MM.1S (cell line): ENCODE measurements at regions not wholly inside any gene's neighbourhood (a gene's known extent, or its start where the extent isn't known, plus 50 kb on each side); places are given as distances from the start of the nearest gene placed in this dataset.
"Not testable (repeated sequence)": the region's sequence is repeated elsewhere in the genome, so short reads cannot be mapped to it uniquely, and the experiment has no call there.

Experiments
- DNase-seq: peaks from one replicate; pipeline ENCODE4 v3.0.0-alpha.2; 2015
- H2AFZ ChIP-seq: fragments of 300-600 bp; sonication (generic); 2 replicates; pipeline ENCODE4 v1.6.0; 2016; ENCODE audit warnings: antibody characterized with exemption, low read length
- H3F3A ChIP-seq: fragments of 300-600 bp; sonication (generic); 2 replicates; pipeline ENCODE4 v1.6.1; 2016; ENCODE audit warnings: mild to moderate bottlenecking, antibody characterized with exemption, low read length, moderate library complexity, mixed read lengths; ENCODE audit not compliant: insufficient read depth
- H3K27ac ChIP-seq: fragments of 300-600 bp; sonication (generic); 2 replicates; pipeline ENCODE4 v1.5.1; 2016; ENCODE audit warnings: mild to moderate bottlenecking, low read length
- H3K27me3 ChIP-seq: fragments of 300-600 bp; sonication (generic); replicated peaks from 2 replicates; pipeline ENCODE4 v1.6.0; 2016; ENCODE audit warnings: low read length; ENCODE audit not compliant: insufficient read depth
- H3K36me3 ChIP-seq: fragments of 300-600 bp; sonication (generic); replicated peaks from 2 replicates; pipeline ENCODE4 v1.6.1; 2016; ENCODE audit warnings: mild to moderate bottlenecking, low read length, mixed read lengths; ENCODE audit not compliant: insufficient read depth
- H3K4me1 ChIP-seq: fragments of 300-600 bp; sonication (generic); 2 replicates; pipeline ENCODE4 v1.6.1; 2016; ENCODE audit warnings: low read length, mixed read lengths
- H3K4me2 ChIP-seq: fragments of 300-600 bp; sonication (generic); 2 replicates; pipeline ENCODE4 v1.6.0; 2016; ENCODE audit warnings: low read depth, low read length
- H3K4me3 ChIP-seq: fragments of 300-600 bp; sonication (generic); 2 replicates; pipeline ENCODE4 v1.5.1; 2016; ENCODE audit warnings: low read length, mixed read lengths
- H3K79me2 ChIP-seq: fragments of 300-600 bp; sonication (generic); 2 replicates; pipeline ENCODE4 v1.6.1; 2016; ENCODE audit warnings: mixed run types, low read length, mixed read lengths
- H3K9ac ChIP-seq: fragments of 300-600 bp; sonication (generic); 2 replicates; pipeline ENCODE4 v1.6.1; 2016; ENCODE audit warnings: low read length, mixed read lengths
- H3K9me2 ChIP-seq: fragments of 300-600 bp; sonication (generic); replicated peaks from 2 replicates; pipeline ENCODE4 v1.6.1; 2016; ENCODE audit warnings: mild to moderate bottlenecking, low read length, mixed read lengths; ENCODE audit not compliant: insufficient read depth
- H3K9me3 ChIP-seq: fragments of 300-600 bp; sonication (generic); replicated peaks from 2 replicates; pipeline ENCODE4 v1.6.1; 2016; ENCODE audit warnings: mild to moderate bottlenecking, low read length, mixed read lengths; ENCODE audit not compliant: insufficient read depth
- H4K20me1 ChIP-seq: fragments of 300-600 bp; sonication (generic); 2 replicates; pipeline ENCODE4 v1.6.1; 2016; ENCODE audit warnings: mild to moderate bottlenecking, low read length, moderate library complexity, mixed read lengths; ENCODE audit not compliant: insufficient read depth
- EZH2 ChIP-seq: fragments of 300-600 bp; sonication (generic); optimal IDR thresholded peaks from 2 replicates; pipeline ENCODE3; 2017; ENCODE audit warnings: low read depth, mild to moderate bottlenecking, antibody characterized with exemption, low read length, mixed read lengths
- EZH2phosphoT487 ChIP-seq: fragments of 300-600 bp; sonication (generic); IDR thresholded peaks from 2 replicates; pipeline ENCODE4 v1.6.1; 2018; ENCODE audit warnings: antibody characterized with exemption, low read length
- TF ChIP-seq, protein P1 (sequence below): fragments of 300-600 bp; sonication (generic); IDR thresholded peaks from 2 replicates; pipeline ENCODE4 v1.5.1; 2016; ENCODE audit warnings: antibody characterized with exemption, low read length, mixed read lengths

DNA sequence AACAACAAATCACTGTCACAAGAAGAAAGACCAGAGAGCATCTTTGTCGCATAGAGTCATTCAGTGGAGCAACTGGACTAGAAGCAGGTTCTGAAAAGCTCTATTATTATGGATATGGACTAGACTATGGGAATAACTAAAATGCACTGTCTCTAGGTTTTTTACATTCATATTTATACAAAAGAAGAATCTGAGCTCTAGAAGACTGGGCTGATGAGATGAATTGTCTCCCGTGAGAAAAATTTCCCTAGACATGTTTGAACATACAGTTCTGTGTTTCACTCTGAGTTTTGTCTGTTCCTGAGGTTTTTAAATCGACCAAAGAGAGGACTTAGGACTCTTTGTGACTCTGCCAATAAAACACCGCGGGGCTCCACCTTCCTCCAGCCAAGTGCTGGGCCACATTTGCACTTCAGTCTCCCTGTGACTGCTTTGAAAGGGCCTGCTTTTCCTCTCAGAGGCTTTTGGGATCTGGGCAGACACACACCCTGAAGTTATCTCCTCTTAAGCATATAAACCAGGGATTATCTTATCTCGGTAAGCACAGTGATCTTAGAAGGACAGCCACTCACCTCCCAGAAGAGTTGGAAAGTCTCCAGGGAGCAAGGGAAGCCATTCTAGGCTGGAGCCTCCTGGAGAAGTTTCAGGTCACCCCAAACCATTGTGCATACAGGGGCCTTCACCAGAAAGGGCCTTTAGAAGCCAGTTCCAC is 101.0 kb upstream of the JCAD start:
- no peaks in the 10 kb centered on the region for H3K79me2 ChIP-seq
- no peak overlapping the region for H2AFZ ChIP-seq
- no peaks in the 10 kb centered on the region for H3K9me3 ChIP-seq
- no peaks in the 10 kb centered on the region for H3K27me3 ChIP-seq
- no peak overlapping the region for H3K4me3 ChIP-seq
- H3K27ac ChIP-seq: no peak overlapping the region
- H3K9me2 ChIP-seq: no peaks in the 10 kb centered on the region
- no peaks in the 10 kb centered on the region for H3K4me1 ChIP-seq
- no peak for DNase-seq
- H3K9ac ChIP-seq: no peak overlapping the region
- no peak for TF ChIP-seq EZH2
- no peaks in the 10 kb centered on the region for H3K36me3 ChIP-seq
- H3F3A ChIP-seq: no peaks in the 10 kb centered on the region
- H3K4me2 ChIP-seq: no peak overlapping the region
- no peaks in the 10 kb centered on the region for H4K20me1 ChIP-seq

DNA sequence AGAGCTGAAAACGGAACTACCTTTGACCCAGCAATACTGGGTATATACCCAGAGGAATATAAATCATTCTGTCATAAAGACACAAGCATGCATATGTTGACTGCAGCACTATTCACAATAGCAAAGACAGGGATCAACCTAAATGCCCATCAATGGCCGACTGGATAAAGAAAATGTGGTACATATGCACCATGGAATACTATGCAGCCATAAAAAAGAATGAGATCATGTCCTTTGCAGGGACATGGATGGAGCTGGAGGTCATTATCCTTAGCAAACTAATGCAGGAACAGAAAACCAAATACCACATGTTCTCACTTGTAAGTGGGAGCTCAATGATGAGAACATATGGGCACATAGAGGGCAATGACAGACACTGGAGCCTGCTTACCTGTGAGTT is 100.2 kb upstream of the JCAD start:
- H3K9me3 ChIP-seq, H2AFZ ChIP-seq, H3K4me3 ChIP-seq, H3K9ac ChIP-seq, H3K9me2 ChIP-seq, H3K79me2 ChIP-seq, H3K27ac ChIP-seq, H4K20me1 ChIP-seq, H3F3A ChIP-seq, H3K27me3 ChIP-seq, DNase-seq, H3K4me2 ChIP-seq, H3K4me1 ChIP-seq, H3K36me3 ChIP-seq: not testable (repeated sequence)

DNA sequence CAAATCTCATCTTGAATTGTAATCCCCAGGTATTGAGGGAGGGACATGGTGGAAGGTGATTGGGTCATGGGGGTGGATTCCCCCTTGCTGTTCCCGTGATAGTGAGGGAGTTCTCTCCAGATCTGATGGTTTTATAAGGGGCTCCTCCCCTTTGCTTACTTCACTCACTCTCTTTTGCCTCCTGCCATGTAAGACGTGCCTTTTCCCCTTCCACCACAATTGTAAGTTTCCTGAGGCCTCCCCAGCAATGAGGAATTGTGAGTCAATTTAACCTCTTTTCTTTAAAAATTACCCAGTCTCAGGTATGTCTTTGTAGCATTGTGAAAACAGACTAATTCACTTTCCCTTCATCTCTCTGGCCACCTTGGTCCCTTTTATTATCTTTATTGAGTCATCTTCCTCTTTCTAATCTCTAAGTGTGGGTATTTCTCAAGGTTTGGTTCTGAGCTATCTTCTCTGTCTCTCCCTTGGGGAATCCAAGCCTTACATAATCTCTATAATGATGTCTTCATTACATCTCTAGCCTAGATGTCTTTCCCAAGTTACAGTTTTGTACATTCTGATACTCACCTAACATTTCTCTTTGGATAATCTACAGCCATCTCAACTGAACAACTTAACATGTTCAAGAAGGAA is 99.1 kb upstream of the JCAD start:
- Histone ChIP-seq H3K4me1 (no peaks in the 10 kb centered on the region), H3K79me2 (no peaks in the 10 kb centered on the region), H3K27ac (no peak overlapping the region), H3K9ac (no peak overlapping the region), H3K4me2 (no peak overlapping the region), H3K27me3 (no peaks in the 10 kb centered on the region), H4K20me1 (no peaks in the 10 kb centered on the region), H3F3A (no peaks in the 10 kb centered on the region), H3K4me3 (no peak overlapping the region), H3K9me3 (no peaks in the 10 kb centered on the region), H3K9me2 (no peaks in the 10 kb centered on the region), H3K36me3 (no peaks in the 10 kb centered on the region), H2AFZ (no peak overlapping the region)
- TF ChIP-seq EZH2phosphoT487 (no peak), EZH2 (no peak)
- TF ChIP-seq, protein P1, sequence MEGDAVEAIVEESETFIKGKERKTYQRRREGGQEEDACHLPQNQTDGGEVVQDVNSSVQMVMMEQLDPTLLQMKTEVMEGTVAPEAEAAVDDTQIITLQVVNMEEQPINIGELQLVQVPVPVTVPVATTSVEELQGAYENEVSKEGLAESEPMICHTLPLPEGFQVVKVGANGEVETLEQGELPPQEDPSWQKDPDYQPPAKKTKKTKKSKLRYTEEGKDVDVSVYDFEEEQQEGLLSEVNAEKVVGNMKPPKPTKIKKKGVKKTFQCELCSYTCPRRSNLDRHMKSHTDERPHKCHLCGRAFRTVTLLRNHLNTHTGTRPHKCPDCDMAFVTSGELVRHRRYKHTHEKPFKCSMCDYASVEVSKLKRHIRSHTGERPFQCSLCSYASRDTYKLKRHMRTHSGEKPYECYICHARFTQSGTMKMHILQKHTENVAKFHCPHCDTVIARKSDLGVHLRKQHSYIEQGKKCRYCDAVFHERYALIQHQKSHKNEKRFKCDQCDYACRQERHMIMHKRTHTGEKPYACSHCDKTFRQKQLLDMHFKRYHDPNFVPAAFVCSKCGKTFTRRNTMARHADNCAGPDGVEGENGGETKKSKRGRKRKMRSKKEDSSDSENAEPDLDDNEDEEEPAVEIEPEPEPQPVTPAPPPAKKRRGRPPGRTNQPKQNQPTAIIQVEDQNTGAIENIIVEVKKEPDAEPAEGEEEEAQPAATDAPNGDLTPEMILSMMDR: no peak
- DNase-seq: no peak

DNA sequence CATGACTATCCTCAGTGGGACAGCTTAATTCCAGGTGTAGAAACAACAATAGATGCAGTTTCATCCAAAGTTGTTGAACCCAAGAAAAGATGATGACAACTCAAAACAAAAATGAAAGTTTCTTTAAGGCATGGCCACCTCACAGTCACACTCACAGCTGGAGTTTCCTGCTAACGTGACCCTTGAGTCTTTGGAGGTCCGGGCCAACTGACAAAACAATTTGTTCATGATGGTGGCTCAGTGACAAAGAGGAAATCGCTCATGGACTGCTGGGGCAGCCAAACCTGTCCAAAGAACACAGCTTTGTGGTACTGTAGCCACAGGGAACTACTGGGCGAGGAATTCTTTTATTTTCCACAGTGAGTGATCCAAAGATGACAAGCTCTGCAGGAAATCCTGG is 96.0 kb upstream of the JCAD start:
- Histone ChIP-seq H3K27me3 (no peaks in the 10 kb centered on the region), H3K9me3 (no peaks in the 10 kb centered on the region), H3K9me2 (no peaks in the 10 kb centered on the region), H3K79me2 (no peaks in the 10 kb centered on the region), H3K27ac (no peak overlapping the region), H2AFZ (peak overlapping the region; percentile 37; the same call in 1 of the 2 replicates), H3K4me3 (no peak overlapping the region), H4K20me1 (no peaks in the 10 kb centered on the region), H3K4me1 (no peaks in the 10 kb centered on the region), H3F3A (no peaks in the 10 kb centered on the region), H3K4me2 (peak overlapping the region; percentile 2; the same call in 1 of the 2 replicates), H3K36me3 (no peaks in the 10 kb centered on the region), H3K9ac (no peak overlapping the region)
- TF ChIP-seq, protein P1: no peak
- TF ChIP-seq EZH2 (no peak), EZH2phosphoT487 (no peak)
- peak; percentile 51 for DNase-seq
